K562 (cell line): ENCODE measurements at regions not wholly inside any gene's neighbourhood (a gene's known extent, or its start where the extent isn't known, plus 50 kb on each side); places are given as distances from the start of the nearest gene placed in this dataset.

Source experiments
- BCLAF1 ChIP-seq, 2 experiments: fragments of 450-650 bp in 1 of 2; IDR thresholded peaks; 2 replicates each; pipeline ENCODE4 v1.6.1; 2011 to 2017; ENCODE audit warnings: low read depth in 2 of 2, antibody characterized with exemption in 1 of 2, borderline replicate concordance in 1 of 2, low read length in 1 of 2, mild to moderate bottlenecking in 1 of 2, mixed read lengths in 1 of 2; ENCODE audit not compliant: control insufficient read depth in 1 of 2
- CGGBP1 ChIP-seq: fragments of 250-450 bp; sonication (Bioruptor Pico); IDR thresholded peaks from 2 replicates; pipeline ENCODE4 v1.9.0; 2021; ENCODE audit warnings: mild to moderate bottlenecking
- LARP7 ChIP-seq: fragments of 450-650 bp; IDR thresholded peaks from 2 replicates; pipeline ENCODE4 v1.6.1; 2016
- MAFF ChIP-seq: IDR thresholded peaks from 2 replicates; pipeline ENCODE4 v1.6.1; 2012; ENCODE audit warnings: low read length, improper control_type of control experiment
- NCOA6 ChIP-seq: fragments of 450-650 bp; IDR thresholded peaks from 2 replicates; pipeline ENCODE4 v1.6.1; 2017; ENCODE audit warnings: mild to moderate bottlenecking
- PHF21A ChIP-seq: fragments of 450-650 bp; IDR thresholded peaks from 2 replicates; pipeline ENCODE4 v1.6.1; 2017; ENCODE audit warnings: low read depth, borderline replicate concordance
- RBBP5 ChIP-seq: fragments of 200-600 bp; sonication (generic); IDR thresholded peaks from 2 replicates; pipeline ENCODE4 v1.6.1; 2012; ENCODE audit warnings: borderline replicate concordance, mild to moderate bottlenecking, low read length, control low read depth, inconsistent platforms; ENCODE audit not compliant: insufficient read depth, poor library complexity, severe bottlenecking
- RHOXF2B ChIP-seq: fragments of 250-450 bp; sonication (Bioruptor Pico); conservative IDR thresholded peaks from 2 replicates; pipeline ENCODE4 v1.5.1; 2021
- ZNF407 ChIP-seq: fragments of 450-650 bp; IDR thresholded peaks from 2 replicates; pipeline ENCODE4 v1.6.1; 2016; ENCODE audit warnings: low read depth
- ZNF592 ChIP-seq: fragments of 450-650 bp; IDR thresholded peaks from 2 replicates; pipeline ENCODE4 v1.6.1; 2017; ENCODE audit warnings: antibody characterized with exemption, mild to moderate bottlenecking
- ZZZ3 ChIP-seq: fragments of 450-650 bp; IDR thresholded peaks from 2 replicates; pipeline ENCODE4 v1.6.1; 2016; ENCODE audit warnings: antibody characterized with exemption, mild to moderate bottlenecking, moderate library complexity

- no peak for TF ChIP-seq BCLAF1 (IDR thresholded peaks at IDR 0.05; ENCODE audit: borderline replicate concordance in 1 of 2, control insufficient read depth in 1 of 2, low read depth in 2 of 2, low read length in 1 of 2)
- no peak for TF ChIP-seq CGGBP1 (CRISPR knock-in tag)
- TF ChIP-seq RBBP5, result no peak
- TF ChIP-seq RHOXF2B (CRISPR knock-in tag), result no peak
- TF ChIP-seq NCOA6, result no peak
- TF ChIP-seq PHF21A, result no peak
- TF ChIP-seq ZNF407, result no peak
- no peak for TF ChIP-seq ZNF592
- TF ChIP-seq ZZZ3, result no peak
- no peak for TF ChIP-seq MAFF
- TF ChIP-seq LARP7, result no peak
- TF ChIP-seq, all 486 proteins: peak for 0
Observed at GRCh38 chr4:124420166-124420695, 292.3 kb downstream of the ANKRD50 start (continued).
